GM18867 (cell line): ENCODE measurements at regions not wholly inside any gene's neighbourhood (a gene's known extent, or its start where the extent isn't known, plus 50 kb on each side); places are given as distances from the start of the nearest gene placed in this dataset.
"Not testable (repeated sequence)": the region's sequence is repeated elsewhere in the genome, so short reads cannot be mapped to it uniquely, and the experiment has no call there.

Experiments
- ATAC-seq: cut with Tn5 transposase; IDR thresholded peaks from one replicate; pipeline ENCODE4 v1.9.1; 2021; ENCODE audit warnings: mild to moderate bottlenecking, moderate library complexity; ENCODE audit not compliant: unreplicated experiment

- ATAC-seq: no peak
Measured at GRCh38 chr6:139895205-139895793, 520.9 kb upstream of the CITED2 start.

DNA sequence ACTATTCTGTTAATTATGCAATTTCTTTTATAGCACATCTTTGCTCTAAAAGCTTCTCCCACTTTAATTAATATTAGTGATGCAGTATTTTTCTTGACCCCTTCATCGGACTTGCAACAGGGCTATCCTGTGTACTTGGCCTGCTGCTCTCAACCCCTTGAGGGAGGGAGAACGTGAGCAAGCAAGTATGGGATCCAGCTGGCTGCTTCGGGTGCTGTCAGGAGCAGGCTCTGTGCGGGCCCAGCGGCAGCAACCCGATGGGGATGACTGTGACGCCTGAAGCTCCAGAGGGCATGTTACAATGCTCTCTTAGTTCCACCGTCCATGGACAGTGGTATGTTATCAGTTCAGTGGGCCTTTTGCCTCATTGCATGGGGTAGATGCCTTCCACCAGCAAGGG lies 519.8 kb upstream of the CITED2 start:
- ATAC-seq: no peak

DNA sequence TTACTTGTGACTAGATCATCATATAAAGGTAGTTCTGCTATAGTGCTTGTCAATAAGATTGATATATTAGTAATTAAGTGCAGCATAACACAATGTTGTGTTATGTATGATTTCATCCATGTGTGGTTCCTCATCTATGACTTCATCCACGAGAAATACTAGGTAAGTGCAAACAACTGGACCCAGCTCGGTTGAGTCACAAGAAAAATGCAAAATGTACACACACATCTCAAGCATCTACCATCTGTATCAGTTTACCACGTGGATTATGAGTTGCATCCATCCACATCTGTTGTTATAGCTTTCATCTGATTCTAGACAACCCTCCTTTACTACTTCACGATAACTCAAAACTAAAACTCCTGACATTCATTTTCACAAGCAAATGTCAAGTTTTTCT lies 517.0 kb upstream of the CITED2 start:
- no peak for ATAC-seq

DNA sequence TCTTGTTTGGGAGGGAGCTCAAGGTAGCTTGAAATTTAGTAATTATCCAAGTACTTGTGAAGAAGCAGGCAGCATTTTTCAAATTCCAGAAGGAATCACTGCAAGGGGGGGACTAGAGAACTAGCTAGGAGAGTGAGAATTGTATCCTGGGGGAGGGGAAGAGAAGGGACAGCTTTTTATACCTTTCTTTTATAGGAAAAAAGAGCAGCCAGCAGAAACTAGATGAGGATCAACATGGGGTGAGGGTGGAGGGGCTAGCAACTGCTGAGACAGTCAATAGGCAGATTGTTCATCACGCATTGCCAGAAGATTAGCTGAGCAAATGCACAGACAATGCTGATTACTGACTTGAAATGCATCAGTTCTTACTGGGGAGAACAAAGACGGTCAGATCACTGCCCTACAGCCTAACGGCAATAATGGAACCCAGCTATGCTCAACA lies 514.3 kb upstream of the CITED2 start:
- no peak for ATAC-seq

- ATAC-seq: no peak
Measured at GRCh38 chr6:139887275-139887674, 512.8 kb upstream of the CITED2 start.

- ATAC-seq: no peak
Measured at GRCh38 chr6:139886396-139886795, 511.9 kb upstream of the CITED2 start.

- no peak for ATAC-seq
Measured at GRCh38 chr6:139885909-139886308, 511.5 kb upstream of the CITED2 start.

- no peak for ATAC-seq
Measured at GRCh38 chr6:139883776-139884175, 509.3 kb upstream of the CITED2 start.

- peak; percentile 39 for ATAC-seq
Measured at GRCh38 chr6:139882977-139883728, 508.7 kb upstream of the CITED2 start.

DNA sequence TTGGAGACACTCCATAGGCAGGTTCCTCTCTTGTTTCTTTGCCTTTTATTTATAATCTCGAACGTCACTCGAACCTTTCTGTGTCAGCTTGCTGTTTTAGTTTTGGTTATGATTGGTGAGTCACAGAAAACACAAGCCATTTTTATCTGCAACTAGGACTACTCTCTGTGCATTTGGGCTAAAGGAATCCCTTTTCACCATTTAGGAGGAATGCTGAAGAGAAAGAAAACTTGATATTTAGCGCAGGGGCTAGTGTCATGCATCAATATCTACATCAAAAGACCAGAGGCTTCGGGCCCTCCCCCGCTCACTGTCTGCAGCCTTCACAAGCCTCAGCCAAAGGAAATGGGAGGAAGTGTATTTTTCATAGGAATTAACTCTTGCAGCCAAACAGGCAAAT lies 507.8 kb upstream of the CITED2 start:
- ATAC-seq: no peak

DNA sequence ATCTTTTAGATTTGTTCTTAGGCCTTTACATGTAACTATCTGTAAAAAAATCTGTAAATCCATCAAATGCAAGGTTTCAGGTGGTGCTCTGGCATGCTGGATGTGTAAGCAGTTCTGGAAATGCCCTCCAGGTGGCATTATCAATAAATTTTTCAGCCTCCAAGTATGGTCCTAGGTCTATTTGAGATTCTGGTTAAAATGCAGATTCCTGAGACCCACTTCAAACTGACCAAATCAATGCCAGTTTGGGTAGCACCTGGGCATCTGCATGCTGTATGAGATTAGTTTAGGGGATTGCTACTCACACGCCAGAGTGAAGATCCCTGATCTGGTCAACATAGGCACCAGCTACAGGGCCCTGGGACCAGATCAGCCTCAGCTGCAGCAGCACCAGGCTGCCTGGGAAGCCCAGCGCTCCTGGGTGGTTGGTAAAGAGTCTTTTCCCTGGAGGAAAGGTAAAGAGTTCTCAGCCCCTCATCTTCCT lies 507.3 kb upstream of the CITED2 start:
- ATAC-seq: peak; percentile 74

- ATAC-seq: no peak
Measured at GRCh38 chr6:139881236-139881635, 506.8 kb upstream of the CITED2 start.

- no peak for ATAC-seq
Measured at GRCh38 chr6:139879823-139880356, 505.4 kb upstream of the CITED2 start.

GRCh38 chr6:139879241-139879640 lies 504.8 kb upstream of the CITED2 start:
- not testable (repeated sequence) for ATAC-seq

DNA sequence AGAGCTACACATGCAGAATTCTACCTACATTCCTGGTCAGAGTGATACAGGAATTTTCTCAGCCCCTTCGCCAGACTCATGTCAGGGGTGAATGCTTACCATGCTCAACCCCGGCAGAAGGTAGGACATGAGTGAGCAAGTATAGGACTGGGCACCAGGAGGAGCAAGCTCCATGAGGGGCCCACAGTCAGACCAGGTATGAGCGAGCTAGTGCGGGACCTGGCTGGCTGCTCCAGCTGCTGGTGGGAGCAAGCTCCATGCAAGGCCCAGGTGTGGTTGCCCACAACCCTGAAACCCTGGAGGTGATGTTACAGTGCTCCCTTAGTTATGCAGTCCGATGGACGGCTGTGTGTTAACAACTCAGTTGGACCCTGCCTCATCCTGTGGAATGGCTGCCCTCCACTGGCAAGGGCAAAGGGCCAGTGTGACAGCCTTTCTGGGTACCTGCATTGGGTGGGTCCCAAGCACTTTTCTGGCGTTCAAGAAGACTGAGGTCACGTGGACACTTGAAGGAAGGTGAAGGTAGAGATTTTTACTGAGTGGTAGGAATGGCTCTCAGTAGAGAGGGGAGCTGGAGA lies 503.5 kb upstream of the CITED2 start:
- no peak for ATAC-seq

- ATAC-seq: no peak
Measured at GRCh38 chr6:139872665-139873064, 498.2 kb upstream of the CITED2 start.

- no peak for ATAC-seq
Measured at GRCh38 chr6:139871803-139872510, 497.5 kb upstream of the CITED2 start.

DNA sequence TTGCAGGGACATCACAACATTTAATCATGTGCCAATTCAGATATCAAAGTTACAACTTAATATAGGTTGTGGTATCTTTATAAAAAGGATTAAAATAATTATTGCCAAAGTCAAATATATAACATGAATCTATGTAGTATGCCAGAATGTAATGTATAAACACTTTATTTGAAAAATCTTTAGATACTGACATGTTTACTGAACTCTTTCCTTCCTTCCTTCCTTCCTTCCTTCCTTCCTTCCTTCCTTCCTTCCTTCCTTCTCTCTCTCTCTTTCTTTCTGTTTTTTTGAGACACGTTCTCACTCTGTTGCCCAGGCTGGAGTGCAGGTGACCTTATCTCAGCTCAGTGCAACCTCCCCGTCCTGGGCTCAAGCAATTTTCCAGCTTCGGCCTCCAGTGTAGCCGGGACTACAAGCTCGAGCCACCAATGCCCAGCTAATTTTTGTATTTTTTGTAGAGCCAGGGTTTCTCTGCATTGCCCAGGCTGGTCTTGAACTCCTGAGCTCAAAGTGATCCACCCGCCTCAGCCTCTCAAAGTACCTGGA lies 496.8 kb upstream of the CITED2 start:
- no peak for ATAC-seq

- no peak for ATAC-seq
Measured at GRCh38 chr6:139868576-139868975, 494.1 kb upstream of the CITED2 start.

GRCh38 chr6:139863964-139864363 lies 489.5 kb upstream of the CITED2 start:
- ATAC-seq: peak; percentile 69

DNA sequence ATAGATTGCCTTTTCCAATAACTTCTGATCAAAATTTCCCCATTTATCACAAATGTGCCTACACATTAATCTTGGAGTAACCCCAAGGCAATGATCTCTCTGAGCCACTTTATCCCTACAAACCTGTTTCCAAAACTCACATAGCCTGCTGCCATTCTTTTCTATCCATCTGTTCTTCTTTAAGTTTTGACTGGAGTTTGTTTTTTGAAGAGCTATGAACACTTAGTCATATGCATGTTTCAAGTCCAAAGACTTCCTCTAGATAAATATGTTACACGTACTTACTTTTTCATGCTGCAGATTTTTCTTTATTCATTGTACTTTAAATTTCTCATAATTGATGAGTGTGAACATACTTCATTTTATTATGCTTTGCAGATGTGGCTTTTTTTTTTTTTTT lies 488.9 kb upstream of the CITED2 start:
- no peak for ATAC-seq
